Motor neuron (in vitro differentiated cells): ENCODE measurements at regions not wholly inside any gene's neighbourhood (a gene's known extent, or its start where the extent isn't known, plus 50 kb on each side); places are given as distances from the start of the nearest gene placed in this dataset.
"Not testable (repeated sequence)": the region's sequence is repeated elsewhere in the genome, so short reads cannot be mapped to it uniquely, and the experiment has no call there.

Experiments used
- ATAC-seq, 8 experiments: fragments of 200-7000 bp; cut with Tn5 transposase; replicated peaks in 6 of 8; 2 replicates each; pipeline ENCODE4 v1.8.0; 2021; ENCODE audit warnings: mild to moderate bottlenecking in 8 of 8, moderate library complexity in 8 of 8
- H3K27ac ChIP-seq, 2 donors: fragments of 250-450 bp; sonication (Bioruptor Pico); 2 replicates each; pipeline ENCODE4 v1.9.0; 2021; ENCODE audit warnings: antibody characterized with exemption in 2 of 2, mild to moderate bottlenecking in 2 of 2, moderate library complexity in 1 of 2
- H3K4me1 ChIP-seq, 2 donors: fragments of 250-450 bp; sonication (Bioruptor Pico); replicated peaks in 1 of 2; 2 replicates each; pipeline ENCODE4 v1.6.1; 2021; ENCODE audit warnings: antibody characterized with exemption in 2 of 2, mild to moderate bottlenecking in 2 of 2, moderate library complexity in 1 of 2
- H3K4me3 ChIP-seq, 5 donors: fragments of 250-450 bp; sonication (Bioruptor Pico); 2 replicates each; pipeline ENCODE4 v1.9.0; 2021; ENCODE audit warnings: antibody characterized with exemption in 5 of 5, mild to moderate bottlenecking in 5 of 5, moderate library complexity in 4 of 5
- WGBS, 10 experiments: fragments of 450-650 bp; shearing (Covaris generic); methylation state at CpG; one replicate each; pipeline ENCODE4 v1.0.0; 2022; 5-methylcytosine and 5-hydroxymethylcytosine counted together
- in situ Hi-C, 9 experiments: fragments of 400-800 bp; cut with MboI; loops; one replicate each; pipeline ENCODE4 v1.15.0; 2021; ENCODE audit warnings: low sequenced_read_pairs in 9 of 9, low pct_unique_long_range_greater_than_20kb in 2 of 9; ENCODE audit not compliant: unreplicated experiment in 9 of 9

DNA sequence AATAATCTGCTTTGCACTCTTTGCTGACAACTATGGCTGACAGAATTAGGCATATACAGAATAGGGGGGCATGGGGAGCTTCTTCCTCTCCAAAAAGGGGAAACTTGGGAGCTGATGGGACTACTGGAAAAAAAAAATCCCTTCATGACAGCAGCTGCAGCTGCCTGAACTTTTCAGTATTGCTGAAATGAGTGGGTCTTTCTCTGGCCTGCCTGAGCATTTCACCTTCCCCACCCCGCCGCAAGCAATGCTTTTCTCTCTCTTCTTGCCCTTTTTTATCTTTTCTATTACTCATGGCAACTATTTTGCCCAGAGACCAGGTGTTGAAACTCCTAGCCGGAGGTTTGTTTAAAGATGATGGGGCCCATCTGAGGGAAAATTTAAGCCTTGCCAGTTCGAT is 244.9 kb downstream of the SEMA3D start:
- WGBS, 10 experiments, result 79 to 100% (median 93%) methylated on average over 1 to 4 of the region's 4 CpGs; no CpG with 5 or more reads in 4 of the 10 experiments
- H3K4me1 ChIP-seq, result no peaks in the 10 kb centered on the region
- no peak overlapping the region for H3K4me3 ChIP-seq
- no peak overlapping the region for H3K27ac ChIP-seq
- in situ Hi-C loops, result no loop called here
- ATAC-seq, result no peak

- ATAC-seq, result no peak
- no peak overlapping the region for H3K27ac ChIP-seq
- in situ Hi-C loops, result no loop called here
- no peak overlapping the region for H3K4me3 ChIP-seq
- no peaks in the 10 kb centered on the region for H3K4me1 ChIP-seq
- WGBS, 10 experiments, result 50 to 100% (median 83%) methylated on average over 1 of the region's 1 CpG; no CpG with 5 or more reads in 3 of the 10 experiments
Observed at GRCh38 chr7:84941291-84941690, 245.6 kb downstream of the SEMA3D start.

DNA sequence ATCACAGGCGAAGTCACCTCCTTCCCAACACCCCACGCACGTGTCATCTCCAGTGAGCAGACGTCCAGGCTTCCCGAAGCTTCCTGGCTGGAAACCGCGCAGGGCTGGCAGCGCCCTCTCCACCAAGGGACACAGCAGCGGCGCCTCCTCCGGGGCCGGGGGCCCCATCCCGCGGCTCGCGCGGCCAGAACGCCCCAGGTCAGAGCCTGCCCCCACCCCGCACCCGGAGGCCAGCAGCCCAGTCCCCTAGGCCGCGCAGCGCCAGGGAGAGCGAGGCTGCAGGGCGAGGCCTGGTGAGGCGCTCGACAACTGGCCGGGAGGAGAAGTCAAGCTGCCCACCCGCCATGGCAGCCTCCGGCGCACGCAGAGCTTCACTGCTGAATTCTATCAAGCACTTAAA is 247.0 kb downstream of the SEMA3D start:
- Histone ChIP-seq H3K4me3 (no peak overlapping the region), H3K4me1 (no peaks in the 10 kb centered on the region), H3K27ac (no peak overlapping the region)
- ATAC-seq, result no peak
- in situ Hi-C loops, result no loop called here
- 93 to 96% methylated on average over 3 to 9 of the region's 32 CpGs; no CpG with 5 or more reads in 8 of the 10 experiments for WGBS, 10 experiments

DNA sequence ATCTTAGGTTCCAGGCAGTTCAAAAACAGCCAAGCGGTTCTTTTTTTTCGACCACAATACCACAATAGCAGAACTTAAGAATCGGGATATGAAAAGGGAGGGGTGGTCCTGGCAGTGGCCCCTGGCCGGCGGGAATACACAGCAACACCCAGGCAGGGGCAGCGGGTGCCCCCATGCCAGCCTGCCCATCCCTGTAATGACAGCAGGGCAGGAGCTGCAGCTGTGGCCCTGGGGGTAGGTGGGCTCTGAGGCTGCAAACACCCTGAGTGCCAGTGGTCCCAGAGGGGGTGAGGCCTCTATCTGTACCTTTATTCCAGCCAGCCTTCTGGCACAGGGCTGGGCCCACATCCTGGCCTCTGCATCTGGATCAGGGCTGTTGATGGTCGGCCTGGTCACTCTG is 247.4 kb downstream of the SEMA3D start:
- Histone ChIP-seq H3K27ac (no peak overlapping the region), H3K4me1 (no peaks in the 10 kb centered on the region), H3K4me3 (no peak overlapping the region)
- in situ Hi-C loops, result no loop called here
- ATAC-seq, result no peak
- 73 to 100% (median 92%) methylated on average over 1 to 6 of the region's 7 CpGs; no CpG with 5 or more reads in 4 of the 10 experiments for WGBS, 10 experiments

GRCh38 chr7:84924353-84924752 is 262.5 kb downstream of the SEMA3D start:
- no peak overlapping the region for H3K27ac ChIP-seq
- WGBS, 10 experiments, result 20 to 93% (median 63%) methylated on average over 1 to 3 of the region's 3 CpGs; no CpG with 5 or more reads in 3 of the 10 experiments
- H3K4me1 ChIP-seq, result no peaks in the 10 kb centered on the region
- no peak overlapping the region for H3K4me3 ChIP-seq
- in situ Hi-C loops, result no loop called here
- ATAC-seq, result peak in 1 of 8 experiments; percentile 39

DNA sequence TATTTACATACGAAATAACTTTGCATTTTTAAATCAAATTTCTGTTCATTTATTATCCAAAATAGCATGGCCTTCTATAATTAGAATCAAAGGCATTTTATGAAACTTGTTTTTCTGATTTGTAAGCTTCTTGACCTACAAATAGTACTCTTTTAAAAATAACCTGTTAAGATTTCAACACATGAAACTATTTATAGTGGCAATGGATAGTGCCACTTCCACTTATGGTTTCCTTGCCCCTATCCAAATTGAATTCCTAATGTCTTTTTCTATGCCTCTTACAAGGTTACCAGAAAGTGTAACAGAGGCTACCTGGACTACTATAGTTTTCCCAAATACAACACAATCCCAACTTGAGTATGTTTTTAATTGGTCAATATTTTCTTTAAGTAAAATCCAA is 263.5 kb downstream of the SEMA3D start:
- in situ Hi-C loops, result no loop called here
- no peaks in the 10 kb centered on the region for H3K4me1 ChIP-seq
- WGBS, 10 experiments, result 0 to 100% (median 82%) methylated on average over 1 of the region's 1 CpG; no CpG with 5 or more reads in 1 of the 10 experiments
- ATAC-seq, result no peak
- H3K27ac ChIP-seq, result no peak overlapping the region
- no peak overlapping the region for H3K4me3 ChIP-seq

GRCh38 chr7:84921154-84921553 is 265.7 kb downstream of the SEMA3D start:
- Histone ChIP-seq H3K4me1 (no peaks in the 10 kb centered on the region), H3K27ac (no peak overlapping the region), H3K4me3 (no peak overlapping the region)
- in situ Hi-C loops, result no loop called here
- ATAC-seq, result no peak
- 40 to 100% (median 84%) methylated on average over 1 to 2 of the region's 2 CpGs; no CpG with 5 or more reads in 2 of the 10 experiments for WGBS, 10 experiments

DNA sequence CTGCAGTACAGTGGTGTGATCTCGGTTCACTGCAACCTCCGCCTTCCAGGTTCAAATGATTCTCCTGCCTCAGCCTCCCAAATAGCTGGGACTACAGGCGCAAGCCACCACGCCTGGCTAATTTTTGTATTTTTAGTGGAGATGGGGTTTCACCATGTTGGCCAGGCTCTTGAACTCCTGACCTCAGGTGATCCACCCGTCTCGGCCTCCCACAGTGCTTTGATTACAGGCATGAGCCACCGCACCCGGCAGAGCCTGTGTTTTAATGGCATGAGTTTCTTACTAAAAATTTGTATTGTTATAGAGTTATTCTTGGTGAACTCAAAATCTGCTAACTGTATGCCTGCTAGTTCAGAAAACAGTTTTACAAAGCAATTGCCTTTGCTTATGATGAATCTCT is 269.9 kb downstream of the SEMA3D start:
- H3K4me1 ChIP-seq, in situ Hi-C loops, ATAC-seq, H3K27ac ChIP-seq, H3K4me3 ChIP-seq: not testable (repeated sequence)
- WGBS, 10 experiments, result 80 to 100% (median 97%) methylated on average over 2 to 7 of the region's 8 CpGs; no CpG with 5 or more reads in 5 of the 10 experiments

GRCh38 chr7:84916161-84916560 is 270.7 kb downstream of the SEMA3D start:
- H3K4me1 ChIP-seq, result peaks cover 0 to 3% of the 10 kb centered on the region in 2 donors
- no peak overlapping the region for H3K4me3 ChIP-seq
- no peak overlapping the region for H3K27ac ChIP-seq
- no peak for ATAC-seq
- in situ Hi-C loops, result no loop called here
- WGBS, 10 experiments, result 50 to 100% (median 94%) methylated on average over 1 to 3 of the region's 3 CpGs; no CpG with 5 or more reads in 2 of the 10 experiments

- in situ Hi-C loops, result no loop called here
- Histone ChIP-seq H3K4me3 (no peak overlapping the region), H3K4me1 (peaks cover 0 to 3% of the 10 kb centered on the region in 2 donors), H3K27ac (no peak overlapping the region)
- ATAC-seq, result no peak
- 33 to 100% (median 86%) methylated on average over 1 of the region's 1 CpG; no CpG with 5 or more reads in 5 of the 10 experiments for WGBS, 10 experiments
Observed at GRCh38 chr7:84914598-84914997, 272.3 kb downstream of the SEMA3D start.

DNA sequence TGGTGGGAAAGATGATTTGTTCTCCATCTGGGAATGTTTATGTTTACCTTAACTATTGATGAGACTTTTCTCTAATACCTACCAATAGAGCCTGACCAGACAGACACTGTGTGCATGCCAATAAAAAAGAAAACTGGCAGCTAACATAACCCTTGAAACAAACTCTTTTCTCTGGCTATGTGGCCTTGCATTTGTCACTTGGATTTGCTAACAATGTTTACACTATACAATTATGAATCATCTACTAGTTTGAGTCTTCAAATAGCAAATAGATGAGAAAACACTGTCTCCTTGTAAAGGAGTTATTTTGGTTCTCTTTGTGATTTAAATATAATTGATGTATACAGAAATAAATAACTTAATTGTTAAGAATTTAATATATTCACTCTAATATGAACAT is 273.1 kb downstream of the SEMA3D start:
- in situ Hi-C loops, result no loop called here

DNA sequence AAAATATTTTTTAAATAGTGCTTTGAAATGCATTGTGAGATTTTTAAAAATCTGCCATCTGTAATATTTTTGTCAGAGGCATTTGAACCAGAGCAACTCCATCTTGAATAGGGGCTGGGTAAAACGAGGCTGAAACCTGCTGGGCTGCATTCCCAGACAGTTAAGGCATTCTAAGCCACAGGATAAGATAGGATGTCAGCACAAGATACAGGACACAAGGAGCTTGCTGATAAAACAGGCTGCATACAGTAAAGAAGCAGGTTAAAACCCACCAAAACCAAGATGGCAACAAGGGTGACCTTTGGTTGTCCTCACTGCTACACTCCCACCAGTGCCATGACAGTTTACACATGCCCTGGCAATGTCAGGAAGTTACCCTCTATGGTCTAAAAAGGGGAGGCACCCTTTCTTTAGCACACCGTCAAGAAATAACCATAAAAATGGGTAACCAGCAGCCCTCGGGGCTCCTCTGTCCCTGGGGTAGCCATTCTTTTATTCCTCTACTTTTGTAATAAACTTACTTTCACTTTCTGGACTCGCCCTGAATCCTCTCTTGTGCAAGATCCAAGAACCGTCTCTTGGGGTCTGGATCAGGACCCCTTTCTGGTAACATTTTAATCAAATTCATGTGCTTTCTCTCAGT is 273.7 kb downstream of the SEMA3D start:
- no peak overlapping the region for H3K27ac ChIP-seq
- in situ Hi-C loops, result no loop called here
- 54 to 86% (median 75%) methylated on average over 1 to 5 of the region's 5 CpGs; no CpG with 5 or more reads in 1 of the 10 experiments for WGBS, 10 experiments
- peak in 1 of 8 experiments; percentile 26 for ATAC-seq
- no peak overlapping the region for H3K4me3 ChIP-seq
- H3K4me1 ChIP-seq, result peaks cover 0 to 3% of the 10 kb centered on the region in 2 donors

More for the DNA sequence above, 273.1 kb downstream of the SEMA3D start:
- Histone ChIP-seq H3K27ac (no peak overlapping the region), H3K4me3 (no peak overlapping the region), H3K4me1 (peaks cover 0 to 3% of the 10 kb centered on the region in 2 donors)
- no peak for ATAC-seq

DNA sequence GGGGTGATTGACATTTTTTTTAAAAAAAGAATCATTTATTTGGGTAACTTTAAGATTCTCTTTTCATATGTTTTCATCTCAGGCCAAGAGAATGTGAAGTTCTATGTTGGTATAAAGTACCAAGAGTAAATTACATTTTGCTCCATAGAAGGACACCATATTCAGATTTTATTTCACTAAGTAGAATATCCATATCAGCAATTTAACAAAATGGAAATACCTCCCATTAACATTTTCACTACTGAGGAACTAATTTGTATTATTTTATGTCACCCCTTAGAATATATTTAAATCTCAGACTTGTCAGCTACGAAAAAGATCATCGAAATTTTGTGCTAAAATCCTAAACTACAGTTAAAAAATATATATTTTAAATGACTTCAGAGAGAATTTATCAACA is 274.3 kb downstream of the SEMA3D start:
- H3K27ac ChIP-seq, result no peak overlapping the region
- no peak for ATAC-seq
- in situ Hi-C loops, result no loop called here
- WGBS, 10 experiments, result 75 to 100% (median 86%) methylated on average over 2 of the region's 2 CpGs; no CpG with 5 or more reads in 1 of the 10 experiments
- peaks cover 0 to 3% of the 10 kb centered on the region in 2 donors for H3K4me1 ChIP-seq
- no peak overlapping the region for H3K4me3 ChIP-seq

DNA sequence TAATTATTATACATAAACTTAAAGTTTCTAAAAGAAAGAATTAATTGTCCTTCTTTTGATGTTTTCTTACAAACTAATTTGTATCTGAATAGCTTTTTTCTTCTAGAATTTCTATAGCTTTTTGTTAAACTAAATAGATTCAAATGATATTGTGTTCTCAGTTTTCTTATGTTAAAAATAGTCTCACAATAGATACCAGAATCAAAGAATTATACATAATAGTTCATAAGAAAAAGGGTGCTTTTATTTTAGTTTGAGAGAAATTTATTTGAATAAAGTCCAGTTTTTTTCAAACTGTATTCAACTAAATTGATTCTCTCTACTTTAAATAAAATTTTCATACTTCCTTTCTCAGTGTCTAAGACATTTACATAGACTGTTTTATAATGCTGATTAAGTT is 274.8 kb downstream of the SEMA3D start:
- Histone ChIP-seq H3K4me3 (no peak overlapping the region), H3K4me1 (peaks cover 0 to 3% of the 10 kb centered on the region in 2 donors), H3K27ac (no peak overlapping the region)
- in situ Hi-C loops, result no loop called here
- ATAC-seq, result no peak
